Endothelial cell of umbilical vein (primary cell): ENCODE measurements at regions not wholly inside any gene's neighbourhood (a gene's known extent, or its start where the extent isn't known, plus 50 kb on each side); places are given as distances from the start of the nearest gene placed in this dataset.

ENCODE experiments used
- BruUV-seq: library from RNA; stranded (reverse); fragments of 400-500 nt; replicated peaks from 2 replicates; lab custom pipeline; 2021; lab: Mats Ljungman, UMichigan
- CTCF ChIA-PET: fragments of 300-600, 350-600 bp; sonication (Branson Sonifier 250); formaldehyde crosslinking; loops from one replicate; lab custom pipeline; 2021; ENCODE audit warnings: antibody characterized with exemption, inconsistent platforms; lab: Charles Lee
- POLR2A ChIA-PET: fragments of 300-600, 350-600 bp; sonication (Branson Sonifier 250); formaldehyde crosslinking; loops from one replicate; lab custom pipeline; 2021; ENCODE audit warnings: antibody characterized with exemption, inconsistent platforms; lab: Charles Lee
- DNase-seq: peaks from one replicate; pipeline ENCODE4 v3.0.0-alpha.2; 2011; ENCODE audit warnings: low read depth, low spot score
- FAIRE-seq: peaks from 2 replicates; lab custom pipeline; 2011; peaks lifted over from hg19 to GRCh38; lab: Jason Lieb, UNC
- H2AFZ ChIP-seq: 2 replicates; pipeline ENCODE4 v1.6.0; 2012; ENCODE audit warnings: low read depth, low read length, control low read depth, inconsistent platforms
- H3K27ac ChIP-seq: 2 replicates; pipeline ENCODE4 v1.5.1; 2011; ENCODE audit warnings: low read depth, mild to moderate bottlenecking, control low read depth, low read length, moderate library complexity; ENCODE audit not compliant: insufficient read depth
- H3K27me3 ChIP-seq, 2 experiments: 2 replicates each; pipeline versions ENCODE4 v1.6.0 to v1.6.1; 2011; ENCODE audit warnings: low read length in 2 of 2, mixed read lengths in 1 of 2; ENCODE audit not compliant: control insufficient read depth in 2 of 2, insufficient read depth in 2 of 2
- H3K36me3 ChIP-seq, 2 experiments: 2 replicates in 1 of 2; 3 replicates in 1 of 2; pipeline ENCODE4 v1.5.1; 2011; ENCODE audit warnings: low read length in 2 of 2, mild to moderate bottlenecking in 1 of 2, moderate library complexity in 1 of 2; ENCODE audit not compliant: control insufficient read depth in 2 of 2, insufficient read depth in 2 of 2; ENCODE audit errors: extremely low read depth in 1 of 2
- H3K4me1 ChIP-seq: 3 replicates; pipeline ENCODE4 v1.5.1; 2011; ENCODE audit warnings: mild to moderate bottlenecking, low read length; ENCODE audit not compliant: control insufficient read depth, insufficient read depth; ENCODE audit errors: extremely low read depth
- H3K4me2 ChIP-seq: 2 replicates; pipeline ENCODE4 v1.6.1; 2011; ENCODE audit warnings: low read length, control low read depth, mixed read lengths; ENCODE audit not compliant: insufficient read depth
- H3K4me3 ChIP-seq, 3 experiments: fragments of 200-600 bp in 1 of 3; sonication (generic), shearing (Covaris generic) in 1 of 3; replicated peaks in 1 of 3; 2 replicates each; pipeline ENCODE4 v1.5.1; 2011 to 2016; ENCODE audit warnings: control low read depth in 3 of 3, low read length in 3 of 3, mild to moderate bottlenecking in 2 of 3, inconsistent platforms in 1 of 3, low read depth in 1 of 3, moderate library complexity in 1 of 3; ENCODE audit not compliant: insufficient read depth in 1 of 3
- H3K79me2 ChIP-seq: 2 replicates; pipeline ENCODE4 v1.6.0; 2012; ENCODE audit warnings: low read length, inconsistent platforms; ENCODE audit not compliant: control insufficient read depth, insufficient read depth
- H3K9ac ChIP-seq: replicated peaks from 2 replicates; pipeline ENCODE3; 2011; ENCODE audit warnings: low read length, control low read depth; ENCODE audit not compliant: insufficient read depth; ENCODE audit errors: extremely low read depth
- H3K9me1 ChIP-seq: replicated peaks from 3 replicates; pipeline ENCODE4 v1.6.0; 2011; ENCODE audit warnings: mild to moderate bottlenecking, low read length; ENCODE audit not compliant: control insufficient read depth, insufficient read depth; ENCODE audit errors: extremely low read depth
- H3K9me3 ChIP-seq: replicated peaks from 2 replicates; pipeline ENCODE4 v1.5.1; 2012; ENCODE audit warnings: low read length, inconsistent platforms; ENCODE audit not compliant: control insufficient read depth, insufficient read depth
- H4K20me1 ChIP-seq: replicated peaks from 2 replicates; pipeline ENCODE3; 2011; ENCODE audit warnings: mild to moderate bottlenecking, low read length; ENCODE audit not compliant: control insufficient read depth, insufficient read depth; ENCODE audit errors: extremely low read depth
- CTCF ChIP-seq, 2 donors: IDR thresholded peaks; 1 replicate in 1 of 2; 2 replicates in 1 of 2; pipeline ENCODE4 v1.5.1; 2011; ENCODE audit warnings: low read length in 2 of 2, mild to moderate bottlenecking in 2 of 2, moderate library complexity in 2 of 2, control low read depth in 1 of 2, inconsistent platforms in 1 of 2, low read depth in 1 of 2; ENCODE audit not compliant: insufficient read depth in 1 of 2; ENCODE audit errors: extremely low read depth in 1 of 2
- EZH2 ChIP-seq: IDR thresholded peaks from 2 replicates; pipeline ENCODE4 v1.6.1; 2012; ENCODE audit warnings: borderline replicate concordance, low read depth, mild to moderate bottlenecking, moderate library complexity, low read length, inconsistent platforms; ENCODE audit not compliant: severe bottlenecking
- FOS ChIP-seq: IDR thresholded peaks from 2 replicates; pipeline ENCODE4 v1.6.1; 2011; ENCODE audit warnings: mild to moderate bottlenecking, low read length, moderate library complexity, borderline replicate concordance; ENCODE audit not compliant: insufficient read depth
- GATA2 ChIP-seq: IDR thresholded peaks from 2 replicates; pipeline ENCODE4 v1.7.0; 2011; ENCODE audit warnings: low read depth, mild to moderate bottlenecking, moderate library complexity, mixed read lengths, low read length; ENCODE audit not compliant: insufficient read length, insufficient read depth
- JUN ChIP-seq: IDR thresholded peaks from 2 replicates; pipeline ENCODE4 v1.6.1; 2011; ENCODE audit warnings: borderline replicate concordance, low read depth; ENCODE audit not compliant: insufficient read length, insufficient read depth
- MYC ChIP-seq: IDR thresholded peaks from one replicate; pipeline ENCODE4 v1.6.1; 2011; ENCODE audit warnings: mild to moderate bottlenecking, low read depth, low read length
- POLR2A ChIP-seq: IDR thresholded peaks from 2 replicates; pipeline ENCODE4 v1.6.1; 2012; ENCODE audit warnings: low read depth, mild to moderate bottlenecking, control low read depth, low read length
- POLR2AphosphoS5 ChIP-seq: IDR thresholded peaks from 2 replicates; pipeline ENCODE4 v1.6.1; 2012; ENCODE audit warnings: low read depth, mild to moderate bottlenecking, control low read depth, low read length, moderate library complexity; ENCODE audit not compliant: insufficient read depth
- dilution Hi-C: fragments of 300-500 bp; cut with MboI; formaldehyde crosslinking; loops from one replicate; pipeline ENCODE4 v1.15.0; 2019; ENCODE audit warnings: low sequenced_read_pairs; ENCODE audit not compliant: extremely low pct_ligation_motif_present
- intact Hi-C: fragments of 100-400 bp; cut with micrococcal nuclease; formaldehyde crosslinking; loops from one replicate; pipeline ENCODE4 v1.10.0; 2022
- TF ChIP-seq, protein P1 (sequence below): IDR thresholded peaks from 2 replicates; pipeline ENCODE4 v1.6.1; 2011; ENCODE audit not compliant: insufficient read depth, insufficient read length

DNA sequence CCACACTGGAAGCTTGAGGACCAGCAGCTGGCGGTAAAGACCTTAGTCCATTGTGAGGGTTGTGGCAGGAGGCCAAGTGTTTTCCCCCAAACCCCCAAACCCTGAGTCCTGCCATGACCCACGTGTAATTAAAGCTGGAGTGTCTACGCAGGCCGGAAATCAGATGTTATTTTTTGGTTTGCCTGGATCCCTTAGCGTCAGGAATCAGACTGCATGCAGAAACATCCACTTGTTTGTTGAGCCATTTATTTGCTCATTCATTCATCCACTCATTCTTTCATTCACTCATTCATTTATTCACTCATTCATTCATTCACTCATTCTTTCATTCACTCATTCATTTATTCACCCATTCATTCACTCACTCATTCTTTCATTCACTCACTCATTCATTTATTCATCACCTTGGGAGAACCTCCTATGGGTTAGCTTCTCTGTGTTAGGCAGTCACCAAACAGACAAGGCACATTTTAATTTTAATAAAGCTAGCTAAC is 313.1 kb downstream of the MAF start:
- no peak overlapping the region for H3K4me2 ChIP-seq
- CTCF ChIA-PET: no interaction called here

GRCh38 chr16:79286646-79287423 is 313.7 kb downstream of the MAF start:
- ChIA-PET CTCF (no interaction called here), POLR2A (no interaction called here)
- no peaks in the 10 kb centered on the region for H3K4me1 ChIP-seq
- no peaks in the 10 kb centered on the region for H3K27me3 ChIP-seq
- H4K20me1 ChIP-seq: no peaks in the 10 kb centered on the region
- H3K36me3 ChIP-seq: no peaks in the 10 kb centered on the region
- H3K79me2 ChIP-seq: no peaks in the 10 kb centered on the region
- dilution Hi-C loops (no loop called here), intact Hi-C loops (no loop called here)
- no peaks in the 10 kb centered on the region for H3K9me1 ChIP-seq
- no peak overlapping the region for H3K4me3 ChIP-seq
- no TSS peak for BruUV-seq
- no peak for FAIRE-seq
- H2AFZ ChIP-seq: no peak overlapping the region
- no peak overlapping the region for H3K27ac ChIP-seq
- peaks cover 4% of the 10 kb centered on the region for H3K9me3 ChIP-seq
- no peak for DNase-seq
- no peak overlapping the region for H3K9ac ChIP-seq
- TF ChIP-seq POLR2A (no peak), EZH2 (no peak), FOS (no peak), GATA2 (no peak), JUN (no peak), CTCF (IDR thresholded peaks at IDR 0.05; ENCODE audit: extremely low read depth in 1 of 2, insufficient read depth in 1 of 2, low read depth in 1 of 2, low read length in 2 of 2) (no peak), POLR2AphosphoS5 (no peak), MYC (no peak)
- TF ChIP-seq, protein P1, sequence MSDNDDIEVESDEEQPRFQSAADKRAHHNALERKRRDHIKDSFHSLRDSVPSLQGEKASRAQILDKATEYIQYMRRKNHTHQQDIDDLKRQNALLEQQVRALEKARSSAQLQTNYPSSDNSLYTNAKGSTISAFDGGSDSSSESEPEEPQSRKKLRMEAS: no peak
- no peak overlapping the region for H3K4me2 ChIP-seq

More for the DNA sequence above, 313.1 kb downstream of the MAF start:
- no peak for TF ChIP-seq JUN
- no peak for TF ChIP-seq MYC
- TF ChIP-seq FOS: no peak
- FAIRE-seq (no peak), DNase-seq (no peak)
- Histone ChIP-seq H3K27ac (no peak overlapping the region), H3K9me1 (no peaks in the 10 kb centered on the region), H2AFZ (no peak overlapping the region), H4K20me1 (no peaks in the 10 kb centered on the region), H3K4me3 (no peak overlapping the region), H3K27me3 (no peaks in the 10 kb centered on the region), H3K4me1 (no peaks in the 10 kb centered on the region), H3K9ac (no peak overlapping the region), H3K9me3 (peaks cover 4% of the 10 kb centered on the region), H3K79me2 (no peaks in the 10 kb centered on the region), H3K36me3 (no peaks in the 10 kb centered on the region)
- BruUV-seq: no TSS peak
- dilution Hi-C loops (no loop called here), intact Hi-C loops (no loop called here)
- POLR2A ChIA-PET: no interaction called here
